Mucosa of descending colon (tissue), 3 donors: ENCODE measurements at regions not wholly inside any gene's neighbourhood (a gene's known extent, or its start where the extent isn't known, plus 50 kb on each side); places are given as distances from the start of the nearest gene placed in this dataset.
"Not testable (repeated sequence)": the region's sequence is repeated elsewhere in the genome, so short reads cannot be mapped to it uniquely, and the experiment has no call there.

ENCODE experiments used
- ATAC-seq: fragments of 200-7000 bp; cut with Tn5 transposase; one replicate; pipeline ENCODE4 v1.9.1; 2020; ENCODE audit warnings: mild to moderate bottlenecking, moderate library complexity
- DNase-seq, 3 donors: peaks; one replicate each; pipeline ENCODE4 v3.0.0-alpha.2; 2020
- H3K36me3 ChIP-seq: fragments of 200-600 bp; one replicate; pipeline ENCODE4 v1.8.0; 2021; ENCODE audit warnings: low read depth, mild to moderate bottlenecking
- H3K4me1 ChIP-seq: fragments of 200-600 bp; one replicate; pipeline ENCODE4 v1.8.0; 2021; ENCODE audit warnings: low read depth, mild to moderate bottlenecking
- H3K4me3 ChIP-seq: fragments of 200-600 bp; one replicate; pipeline ENCODE4 v1.8.0; 2021; ENCODE audit warnings: mild to moderate bottlenecking
- H3K9me3 ChIP-seq: fragments of 200-600 bp; one replicate; pipeline ENCODE4 v1.8.0; 2021; ENCODE audit warnings: mild to moderate bottlenecking
- intact Hi-C, 2 donors: fragments of 100-400 bp; cut with DNase I in 1 of 2; cut with micrococcal nuclease in 1 of 2; formaldehyde crosslinking; loops; one replicate each; pipeline versions ENCODE4 v1.11.0 to v1.11.1; 2022; cut with DNase I, micrococcal nuclease
- donor health status: DM: no; HTN: no; CAD: no; lungs with moderate emphysema.
- donor health status: DM: no; HTN: no; CAD: no.
- donor health status: DM: no; HTN: yes; CAD: no.

DNA sequence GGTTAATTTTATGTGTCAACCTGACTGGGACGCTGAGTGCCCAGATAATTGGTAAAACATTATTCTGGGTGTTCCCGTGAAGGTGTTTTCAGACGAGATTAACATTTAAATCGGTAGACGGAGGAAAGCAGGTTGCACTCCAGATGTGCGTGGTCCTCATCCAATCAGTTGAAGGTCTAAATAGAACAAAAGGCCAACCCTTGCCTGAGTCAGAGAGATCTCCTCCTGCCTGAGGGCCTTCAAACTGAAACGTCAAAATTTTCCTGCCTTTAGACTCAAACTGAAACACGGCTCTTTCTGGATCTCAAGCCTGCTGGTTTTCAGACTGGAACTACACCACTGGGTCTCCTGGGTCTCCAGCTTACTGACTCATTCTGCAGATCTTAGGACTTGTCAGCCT is 70.9 kb downstream of the NPIPA5 start:
- H3K4me1 ChIP-seq, ATAC-seq, DNase-seq, intact Hi-C loops, H3K36me3 ChIP-seq, H3K4me3 ChIP-seq, H3K9me3 ChIP-seq: not testable (repeated sequence)

DNA sequence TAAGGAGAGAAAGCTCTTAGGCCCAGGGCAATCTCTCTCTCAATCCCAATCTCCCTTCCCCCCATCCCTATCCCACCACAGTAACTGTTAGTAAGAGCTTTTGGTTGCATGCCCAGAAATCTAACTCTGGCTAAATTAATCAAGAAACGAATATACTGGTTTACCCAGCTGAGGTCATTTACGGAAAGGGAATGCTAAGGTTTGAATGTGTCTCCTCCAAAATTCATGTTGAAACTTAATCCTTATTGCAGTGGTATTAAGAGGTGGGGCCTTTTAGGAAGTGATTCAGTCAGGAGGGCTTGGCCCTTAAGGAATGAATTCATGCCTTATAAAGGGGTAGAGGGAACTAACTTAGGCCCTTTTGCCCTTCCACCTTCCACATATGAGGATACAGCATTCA is 72.2 kb downstream of the NPIPA5 start:
- DNase-seq, H3K4me1 ChIP-seq, H3K9me3 ChIP-seq, H3K4me3 ChIP-seq, intact Hi-C loops, H3K36me3 ChIP-seq, ATAC-seq: not testable (repeated sequence)

DNA sequence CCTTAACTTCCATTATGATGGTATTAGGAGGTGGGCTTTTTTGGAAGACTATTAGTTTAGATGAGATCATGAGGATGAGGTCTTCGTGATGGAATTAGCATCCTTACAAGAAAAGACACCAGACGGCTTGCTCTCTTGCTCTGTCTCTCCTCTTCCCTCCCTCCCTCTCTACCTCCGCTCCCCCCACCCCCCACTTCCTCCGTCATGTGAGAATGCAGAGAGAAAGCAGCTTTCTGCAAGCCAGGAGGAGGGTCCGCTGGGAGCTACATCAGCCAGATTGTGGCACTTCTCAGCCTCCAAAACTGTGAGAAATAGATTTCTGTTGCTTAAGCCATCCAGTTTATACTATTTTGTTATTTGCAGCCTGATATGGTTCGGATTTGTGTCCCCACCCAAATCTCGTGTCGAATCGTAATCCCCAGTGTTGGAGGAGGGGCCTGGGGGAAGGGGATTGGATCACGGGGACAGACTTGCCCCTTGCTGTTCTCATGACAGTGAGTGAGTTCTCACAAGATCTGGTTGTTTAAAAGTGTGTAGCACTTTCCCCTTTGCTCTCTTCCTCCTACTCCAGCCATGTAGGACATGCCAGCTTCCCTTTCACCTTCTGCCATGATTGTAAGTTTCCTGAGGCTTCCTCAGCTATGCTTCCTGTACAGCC is 74.3 kb downstream of the NPIPA5 start:
- DNase-seq, H3K4me1 ChIP-seq, H3K4me3 ChIP-seq, H3K36me3 ChIP-seq, H3K9me3 ChIP-seq, ATAC-seq, intact Hi-C loops: not testable (repeated sequence)

DNA sequence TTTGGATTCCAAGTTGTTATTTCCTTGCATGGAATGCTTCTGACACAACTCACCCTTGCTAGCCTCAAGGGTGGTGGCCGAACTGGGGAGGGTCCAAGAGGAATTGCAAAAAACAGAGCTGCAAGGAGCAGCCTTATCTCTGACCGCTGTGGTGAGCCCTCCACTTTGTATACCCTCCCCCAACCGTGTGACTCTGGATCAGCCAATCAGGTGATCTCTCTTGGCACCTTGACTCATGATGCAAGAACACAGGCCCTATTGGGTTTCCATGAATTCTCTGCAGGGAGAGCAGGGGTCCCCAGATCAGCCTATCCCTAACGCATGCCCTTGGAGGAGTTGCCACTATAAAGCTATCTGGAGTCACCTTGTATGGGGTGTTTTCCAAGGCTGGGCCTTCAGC is 81.0 kb downstream of the NPIPA5 start:
- DNase-seq, intact Hi-C loops: not testable (repeated sequence)

DNA sequence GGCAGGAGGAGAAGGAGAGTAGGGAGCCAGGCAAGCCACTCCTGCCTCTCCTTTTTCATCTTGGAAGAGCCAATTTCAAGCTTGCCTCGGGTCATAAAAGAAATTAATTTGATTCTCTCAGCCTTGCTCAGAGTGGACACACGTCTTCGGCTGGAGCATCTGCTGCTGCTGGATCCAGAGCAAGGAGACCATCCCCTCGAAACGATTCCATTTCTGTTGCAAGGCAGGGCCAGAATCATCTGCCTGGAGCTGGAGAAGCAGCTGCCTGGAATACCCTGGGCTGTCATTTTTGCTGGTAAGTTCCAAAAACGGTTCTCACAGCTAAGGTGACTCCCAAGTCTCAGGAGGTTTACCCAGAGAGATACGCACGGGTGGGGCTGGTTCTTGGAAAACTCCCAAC is 103.3 kb downstream of the NPIPA5 start:
- H3K4me3 ChIP-seq, ATAC-seq, intact Hi-C loops, H3K36me3 ChIP-seq, H3K9me3 ChIP-seq, H3K4me1 ChIP-seq: not testable (repeated sequence)
- peak in 1 of 3 donors; percentile 11 for DNase-seq

More for the DNA sequence above, 81.0 kb downstream of the NPIPA5 start:
- not testable (repeated sequence) for H3K4me1 ChIP-seq, H3K9me3 ChIP-seq, ATAC-seq, H3K36me3 ChIP-seq, H3K4me3 ChIP-seq

DNA sequence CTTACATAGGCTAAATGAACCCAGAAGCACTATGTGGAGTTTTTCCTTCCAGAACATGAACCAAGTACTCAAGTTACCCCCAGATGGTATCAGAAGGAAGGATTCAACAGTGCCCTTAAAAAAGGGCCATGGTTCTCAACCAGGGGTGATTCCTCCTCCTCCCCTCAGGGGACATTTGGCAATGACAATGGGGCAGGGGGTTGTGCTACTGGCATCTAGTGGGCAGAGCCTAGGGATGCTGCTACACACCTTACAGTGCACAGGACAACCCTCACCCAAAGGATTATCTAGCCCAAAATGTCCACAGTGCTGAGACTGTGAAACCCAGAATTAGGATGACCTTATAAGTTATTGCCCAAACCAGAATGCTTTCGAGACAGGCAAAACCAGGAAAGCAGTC is 104.1 kb downstream of the NPIPA5 start:
- H3K4me3 ChIP-seq, H3K36me3 ChIP-seq, intact Hi-C loops, H3K4me1 ChIP-seq, DNase-seq, ATAC-seq, H3K9me3 ChIP-seq: not testable (repeated sequence)

DNA sequence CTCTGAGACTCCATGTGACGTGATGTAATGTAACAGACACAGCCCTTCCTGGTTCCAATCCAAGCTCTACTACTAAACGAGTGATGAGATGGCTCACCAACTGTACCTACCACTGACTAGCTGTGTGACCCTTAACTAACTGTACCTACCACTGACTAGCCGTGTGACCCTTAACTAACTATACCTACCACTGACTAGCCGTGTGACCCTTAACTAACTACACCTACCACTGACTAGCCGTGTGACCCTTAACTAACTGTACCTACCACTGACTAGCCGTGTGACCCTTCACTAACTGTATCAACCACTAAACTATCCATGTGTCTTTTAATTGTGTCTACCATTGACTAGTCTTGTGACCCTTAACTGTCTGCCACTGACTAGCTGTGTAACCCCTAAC is 111.2 kb downstream of the NPIPA5 start:
- intact Hi-C loops, ATAC-seq: not testable (repeated sequence)

DNA sequence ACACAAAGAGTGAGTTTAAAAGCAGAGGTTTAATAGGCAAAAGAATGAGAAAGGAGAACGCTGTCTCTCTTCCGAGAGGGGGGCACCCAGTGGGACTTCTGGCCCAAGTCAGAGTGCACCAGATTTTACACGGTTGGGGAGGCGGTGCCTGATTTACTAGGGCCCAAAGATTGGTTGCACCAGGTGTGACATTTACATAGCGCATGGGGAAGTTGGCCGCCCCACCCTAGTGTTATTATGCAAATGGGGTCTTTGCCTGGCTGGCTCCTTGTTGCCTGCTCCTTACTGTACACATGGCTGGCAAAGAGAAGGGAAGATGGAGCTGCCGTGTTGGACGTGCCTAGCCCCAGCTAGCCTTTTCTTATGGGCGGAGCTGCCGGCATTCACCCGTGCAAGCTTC is 115.9 kb downstream of the NPIPA5 start:
- DNase-seq, result peak; percentile 12 to 24 (median 17)
- H3K36me3 ChIP-seq, intact Hi-C loops, H3K9me3 ChIP-seq, H3K4me3 ChIP-seq, H3K4me1 ChIP-seq: not testable (repeated sequence)
- peak; percentile 93 for ATAC-seq

More for the DNA sequence above, 111.2 kb downstream of the NPIPA5 start:
- not testable (repeated sequence) for H3K4me1 ChIP-seq, H3K36me3 ChIP-seq, DNase-seq, H3K9me3 ChIP-seq, H3K4me3 ChIP-seq

DNA sequence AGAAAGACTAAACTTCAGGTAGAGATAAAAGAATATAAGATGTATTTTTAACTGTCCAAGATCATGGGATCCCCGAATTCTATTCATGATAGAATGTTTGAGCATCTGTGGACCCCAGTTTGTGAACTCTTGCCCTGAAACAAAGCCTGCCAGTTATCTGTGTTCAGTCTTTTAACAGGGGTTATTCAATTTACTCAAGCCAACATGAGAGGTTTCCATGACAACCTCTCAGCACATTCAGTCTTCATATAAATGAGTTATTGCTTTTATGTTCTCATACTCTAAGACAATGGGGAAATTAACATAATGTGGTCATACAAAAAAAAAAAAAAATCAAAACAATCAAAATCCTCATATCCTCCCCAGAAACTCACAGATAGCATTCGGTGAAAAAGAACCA is 130.1 kb downstream of the NPIPA5 start:
- H3K36me3 ChIP-seq, H3K4me1 ChIP-seq, DNase-seq, H3K4me3 ChIP-seq, intact Hi-C loops, H3K9me3 ChIP-seq, ATAC-seq: not testable (repeated sequence)

DNA sequence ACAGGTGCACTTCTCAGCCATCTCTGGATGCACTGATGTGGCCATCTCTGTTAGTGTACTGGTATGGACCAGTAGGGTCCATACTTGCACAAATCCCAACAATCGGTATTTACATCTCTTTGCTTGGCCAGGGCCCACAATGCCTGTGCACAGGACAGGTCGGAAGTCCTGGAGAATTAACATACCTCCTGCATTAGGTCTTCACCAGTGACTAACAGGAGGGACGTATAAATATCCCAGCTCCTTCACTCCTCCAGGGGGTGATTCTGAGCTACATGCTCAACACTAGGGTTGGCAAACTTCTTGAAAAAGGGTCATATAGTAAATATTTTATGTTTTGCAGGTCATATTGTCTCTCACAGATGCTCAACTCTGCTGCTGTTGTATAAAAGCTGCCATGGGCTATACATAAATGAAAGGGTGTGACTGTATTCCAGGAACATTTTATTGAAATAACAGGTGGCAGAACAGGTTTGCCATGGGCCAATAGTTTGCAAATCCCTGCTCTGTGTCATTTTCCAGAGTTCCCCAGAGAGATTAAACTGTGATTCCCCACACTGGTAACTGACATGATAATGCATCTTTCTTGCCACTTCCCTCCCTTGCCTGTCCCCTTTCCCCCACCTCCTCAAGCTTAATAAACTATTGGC is 141.3 kb downstream of the NPIPA5 start:
- H3K9me3 ChIP-seq, DNase-seq, H3K36me3 ChIP-seq, H3K4me1 ChIP-seq, H3K4me3 ChIP-seq, intact Hi-C loops: not testable (repeated sequence)
- ATAC-seq, result peak; percentile 92

DNA sequence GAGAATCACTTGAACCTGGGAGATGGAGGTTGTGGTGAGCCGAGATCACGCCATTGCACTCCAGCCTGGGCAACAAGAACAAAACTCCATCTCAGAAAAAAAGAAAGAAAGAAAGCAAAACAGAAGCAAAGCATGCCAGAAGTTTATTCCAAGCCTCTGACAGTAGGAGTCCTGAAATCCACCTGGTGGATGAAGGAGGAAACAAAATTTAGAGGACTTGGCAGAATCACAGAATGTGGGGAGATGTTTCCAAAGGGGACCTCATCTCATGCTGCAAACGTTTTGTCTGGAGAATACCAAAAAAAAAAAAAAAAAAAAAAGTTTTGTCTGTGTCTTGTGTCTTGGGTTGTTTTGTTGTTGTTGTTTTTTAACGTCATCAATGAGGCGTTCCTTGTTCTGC is 141.1 kb upstream of the RRN3 start:
- H3K36me3 ChIP-seq, intact Hi-C loops, H3K4me1 ChIP-seq, H3K9me3 ChIP-seq, H3K4me3 ChIP-seq, ATAC-seq, DNase-seq: not testable (repeated sequence)

DNA sequence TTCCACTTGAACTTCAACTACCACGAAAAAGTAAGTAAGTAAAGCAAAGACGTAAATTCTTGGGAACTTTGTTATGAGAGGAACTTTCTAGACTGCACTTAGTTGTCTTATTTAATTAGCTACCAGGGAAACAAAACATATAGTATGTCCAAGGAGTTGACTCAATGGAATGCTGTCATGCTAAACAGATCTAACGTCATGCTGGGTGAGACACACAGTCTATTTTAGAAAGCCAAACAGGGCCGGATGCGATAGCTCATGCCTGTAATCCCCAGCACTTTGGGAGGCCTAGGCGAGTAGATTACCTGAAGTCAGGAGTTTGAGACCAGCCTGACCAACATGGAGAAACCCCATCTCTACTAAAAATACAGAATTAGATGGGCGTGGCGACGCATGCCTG is 140.6 kb upstream of the RRN3 start:
- ATAC-seq, H3K9me3 ChIP-seq, DNase-seq, H3K36me3 ChIP-seq, intact Hi-C loops, H3K4me1 ChIP-seq, H3K4me3 ChIP-seq: not testable (repeated sequence)

DNA sequence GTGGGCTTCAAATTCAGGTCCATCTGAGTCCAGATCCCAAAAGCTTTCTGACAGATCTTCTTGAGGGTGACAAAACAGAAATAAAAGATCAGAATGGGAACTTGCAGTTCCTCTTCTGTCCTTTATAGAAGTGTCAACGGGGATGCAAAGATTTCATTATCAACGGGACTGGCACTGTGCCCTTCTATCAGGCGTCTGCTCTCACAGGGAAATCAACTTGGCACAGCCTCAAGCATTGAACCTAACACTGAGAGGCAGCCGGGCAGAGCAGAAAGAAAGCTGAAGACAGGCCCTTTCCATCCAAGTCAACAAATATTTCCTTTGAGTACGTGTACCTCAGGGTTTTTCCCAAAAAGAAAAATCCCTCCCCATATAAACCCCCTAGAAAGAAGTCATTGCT is 136.4 kb upstream of the RRN3 start:
- H3K9me3 ChIP-seq, H3K4me3 ChIP-seq, H3K4me1 ChIP-seq, DNase-seq, intact Hi-C loops, H3K36me3 ChIP-seq: not testable (repeated sequence)
- peak; percentile 51 for ATAC-seq

DNA sequence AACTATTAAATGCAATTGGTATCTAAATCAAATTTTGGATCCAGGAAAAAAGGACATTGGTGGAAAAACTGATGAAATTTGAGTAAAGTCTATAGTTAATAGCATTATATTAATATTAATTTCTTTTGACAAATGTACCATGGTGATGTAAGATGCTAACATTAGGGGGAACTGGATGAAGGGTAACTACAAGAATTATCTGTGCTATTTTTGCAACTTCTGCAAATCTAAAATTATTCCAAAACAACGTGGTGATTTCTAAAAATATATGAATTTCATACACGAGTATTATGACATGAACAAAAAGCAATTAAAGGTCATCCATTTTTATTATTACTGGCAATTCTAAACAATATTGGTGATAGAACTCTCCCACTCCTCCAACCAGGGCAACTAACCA is 135.6 kb upstream of the RRN3 start:
- intact Hi-C loops, DNase-seq, H3K4me1 ChIP-seq, H3K9me3 ChIP-seq, H3K36me3 ChIP-seq, ATAC-seq, H3K4me3 ChIP-seq: not testable (repeated sequence)

DNA sequence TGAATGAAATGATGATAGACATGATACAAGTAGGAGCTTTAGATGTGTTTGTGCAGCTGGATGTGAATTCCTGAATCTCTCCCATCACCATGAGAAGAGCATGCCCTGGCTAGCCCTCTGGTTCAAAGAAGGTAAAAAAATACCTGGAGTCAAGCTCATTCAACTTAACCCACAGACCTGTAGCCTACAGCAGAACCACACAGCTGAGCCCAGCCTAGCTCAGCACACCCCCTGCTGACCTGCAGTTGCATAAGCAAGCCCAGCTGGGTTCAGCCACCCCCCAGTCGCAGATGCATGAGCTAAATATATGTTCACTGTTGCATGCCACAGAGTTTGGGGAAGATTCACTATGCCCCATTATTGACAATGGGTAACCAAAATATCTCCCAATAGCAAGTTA is 130.6 kb upstream of the RRN3 start:
- DNase-seq, H3K9me3 ChIP-seq, H3K4me3 ChIP-seq, intact Hi-C loops, H3K36me3 ChIP-seq, ATAC-seq, H3K4me1 ChIP-seq: not testable (repeated sequence)
